Prostate gland (tissue), 2 donors: ENCODE measurements at regions not wholly inside any gene's neighbourhood (a gene's known extent, or its start where the extent isn't known, plus 50 kb on each side); places are given as distances from the start of the nearest gene placed in this dataset.
"Not testable (repeated sequence)": the region's sequence is repeated elsewhere in the genome, so short reads cannot be mapped to it uniquely, and the experiment has no call there.

Source experiments
- POLR2A ChIP-seq: fragments of 450-650 bp; IDR thresholded peaks from one replicate; pipeline ENCODE4 v1.6.1; 2016; ENCODE audit warnings: antibody characterized with exemption, mild to moderate bottlenecking
- POLR2AphosphoS5 ChIP-seq: sonication (generic); formaldehyde crosslinking; IDR thresholded peaks from one replicate; pipeline ENCODE4 v1.6.1; 2017; ENCODE audit warnings: antibody characterized with exemption
- TF ChIP-seq, protein P1 (sequence below), 4 experiments: fragments of 200-600 bp in 2 of 4; fragments of 450-650 bp in 2 of 4; sonication (generic) in 2 of 4; IDR thresholded peaks; 1 replicate in 3 of 4; 2 replicates in 1 of 4; pipeline ENCODE4 v1.5.1; 2016 to 2019; ENCODE audit warnings: antibody characterized with exemption in 4 of 4, mild to moderate bottlenecking in 2 of 4, moderate library complexity in 2 of 4

DNA sequence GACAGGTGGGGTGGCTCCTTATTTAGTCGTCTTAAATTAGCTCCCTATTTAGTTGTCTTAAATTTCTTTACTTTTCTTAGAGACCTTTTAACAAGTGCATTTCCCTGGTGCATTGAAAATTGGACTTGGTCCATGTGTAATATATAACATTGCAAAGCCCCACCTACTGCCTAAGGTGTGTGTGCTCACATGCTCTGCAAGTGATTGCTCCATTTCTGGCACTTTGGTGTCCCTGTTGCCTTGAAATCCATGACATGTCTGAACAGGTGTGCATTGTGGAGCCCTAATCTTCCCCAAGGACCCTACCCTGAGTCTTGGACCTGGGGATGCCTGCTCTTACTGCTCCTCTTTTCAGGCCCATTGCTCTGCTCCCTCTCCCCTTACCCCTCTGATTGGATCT, 80.2 kb downstream of the TRIM43 start:
- TF ChIP-seq, protein P1, sequence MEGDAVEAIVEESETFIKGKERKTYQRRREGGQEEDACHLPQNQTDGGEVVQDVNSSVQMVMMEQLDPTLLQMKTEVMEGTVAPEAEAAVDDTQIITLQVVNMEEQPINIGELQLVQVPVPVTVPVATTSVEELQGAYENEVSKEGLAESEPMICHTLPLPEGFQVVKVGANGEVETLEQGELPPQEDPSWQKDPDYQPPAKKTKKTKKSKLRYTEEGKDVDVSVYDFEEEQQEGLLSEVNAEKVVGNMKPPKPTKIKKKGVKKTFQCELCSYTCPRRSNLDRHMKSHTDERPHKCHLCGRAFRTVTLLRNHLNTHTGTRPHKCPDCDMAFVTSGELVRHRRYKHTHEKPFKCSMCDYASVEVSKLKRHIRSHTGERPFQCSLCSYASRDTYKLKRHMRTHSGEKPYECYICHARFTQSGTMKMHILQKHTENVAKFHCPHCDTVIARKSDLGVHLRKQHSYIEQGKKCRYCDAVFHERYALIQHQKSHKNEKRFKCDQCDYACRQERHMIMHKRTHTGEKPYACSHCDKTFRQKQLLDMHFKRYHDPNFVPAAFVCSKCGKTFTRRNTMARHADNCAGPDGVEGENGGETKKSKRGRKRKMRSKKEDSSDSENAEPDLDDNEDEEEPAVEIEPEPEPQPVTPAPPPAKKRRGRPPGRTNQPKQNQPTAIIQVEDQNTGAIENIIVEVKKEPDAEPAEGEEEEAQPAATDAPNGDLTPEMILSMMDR (IDR thresholded peaks at IDR 0.05), result not testable (repeated sequence)
- TF ChIP-seq POLR2A, POLR2AphosphoS5: not testable (repeated sequence)
